Neuronal stem cell (in vitro differentiated cells): ENCODE measurements at regions not wholly inside any gene's neighbourhood (a gene's known extent, or its start where the extent isn't known, plus 50 kb on each side); places are given as distances from the start of the nearest gene placed in this dataset.

Experiments
- DNase-seq: peaks from one replicate; pipeline ENCODE4 v3.0.0-alpha.2; 2013; ENCODE audit warnings: low spot score
- H2AFZ ChIP-seq: one replicate; pipeline ENCODE4 v1.6.1; 2013; ENCODE audit warnings: mild to moderate bottlenecking, low read length, inconsistent platforms
- H2AK5ac ChIP-seq: 2 replicates; pipeline ENCODE4 v1.6.1; 2013; ENCODE audit warnings: low read depth, mild to moderate bottlenecking, inconsistent platforms, low read length, moderate library complexity, mixed read lengths
- H2BK120ac ChIP-seq: 2 replicates; pipeline ENCODE4 v1.6.1; 2013; ENCODE audit warnings: low read depth, mild to moderate bottlenecking, inconsistent platforms, low read length, moderate library complexity, mixed read lengths
- H2BK12ac ChIP-seq: one replicate; pipeline ENCODE4 v1.6.1; 2013; ENCODE audit warnings: low read length, inconsistent platforms
- H2BK15ac ChIP-seq: 2 replicates; pipeline ENCODE4 v1.6.1; 2013; ENCODE audit warnings: mild to moderate bottlenecking, low read length, inconsistent platforms, mixed read lengths
- H2BK5ac ChIP-seq: one replicate; pipeline ENCODE4 v1.6.1; 2013; ENCODE audit warnings: inconsistent platforms, mild to moderate bottlenecking, low read length, moderate library complexity
- H3K14ac ChIP-seq: one replicate; pipeline ENCODE4 v1.6.1; 2013; ENCODE audit warnings: low read length, inconsistent platforms
- H3K18ac ChIP-seq: 2 replicates; pipeline ENCODE4 v1.6.1; 2013; ENCODE audit warnings: low read length, inconsistent platforms
- H3K23ac ChIP-seq: 2 replicates; pipeline ENCODE4 v1.6.1; 2013; ENCODE audit warnings: low read depth, mild to moderate bottlenecking, mixed read lengths, low read length, inconsistent platforms; ENCODE audit not compliant: poor library complexity
- H3K27ac ChIP-seq: replicated peaks from 3 replicates; pipeline ENCODE4 v1.5.1; 2013; ENCODE audit warnings: low read length, inconsistent platforms
- H3K27me3 ChIP-seq, 3 experiments: 2 replicates each; pipeline ENCODE4 v1.6.1; 2013; ENCODE audit warnings: low read length in 3 of 3, mild to moderate bottlenecking in 2 of 3, inconsistent platforms in 1 of 3, low read depth in 1 of 3, mixed read lengths in 1 of 3, moderate library complexity in 1 of 3; ENCODE audit not compliant: control insufficient read depth in 3 of 3, insufficient read depth in 3 of 3
- H3K36me3 ChIP-seq, 2 donors: replicated peaks in 1 of 2; 2 replicates each; pipeline ENCODE4 v1.6.1; 2013; ENCODE audit warnings: low read length in 2 of 2; ENCODE audit not compliant: control insufficient read depth in 2 of 2, insufficient read depth in 2 of 2
- H3K4ac ChIP-seq: 2 replicates; pipeline ENCODE4 v1.6.1; 2013; ENCODE audit warnings: inconsistent platforms, mild to moderate bottlenecking, low read length, moderate library complexity
- H3K4me1 ChIP-seq, 2 donors: 1 replicate in 1 of 2; 2 replicates in 1 of 2; pipeline ENCODE4 v1.6.1; 2013; ENCODE audit warnings: low read length in 2 of 2, low read depth in 1 of 2; ENCODE audit not compliant: control insufficient read depth in 2 of 2, insufficient read depth in 1 of 2
- H3K4me2 ChIP-seq: one replicate; pipeline ENCODE4 v1.6.1; 2013; ENCODE audit warnings: mild to moderate bottlenecking, low read length, inconsistent platforms; ENCODE audit not compliant: insufficient read depth, poor library complexity, severe bottlenecking
- H3K4me3 ChIP-seq, 2 donors: 2 replicates each; pipeline ENCODE4 v1.5.1; 2013; ENCODE audit warnings: low read length in 2 of 2, mild to moderate bottlenecking in 2 of 2, inconsistent platforms in 1 of 2, moderate library complexity in 1 of 2
- H3K79me1 ChIP-seq: one replicate; pipeline ENCODE4 v1.6.1; 2013; ENCODE audit warnings: low read depth, mild to moderate bottlenecking, inconsistent platforms, low read length, moderate library complexity
- H3K9ac ChIP-seq: one replicate; pipeline ENCODE4 v1.6.1; 2013; ENCODE audit warnings: mild to moderate bottlenecking, low read depth, low read length, inconsistent platforms; ENCODE audit not compliant: poor library complexity
- H3K9me3 ChIP-seq, 2 donors: replicated peaks in 1 of 2; 2 replicates each; pipeline versions ENCODE3 to v1.6.1; 2013; ENCODE audit warnings: low read length in 2 of 2, mild to moderate bottlenecking in 2 of 2, inconsistent platforms in 1 of 2, low read depth in 1 of 2, mixed read lengths in 1 of 2, moderate library complexity in 1 of 2; ENCODE audit not compliant: control insufficient read depth in 2 of 2, insufficient read depth in 1 of 2
- H4K8ac ChIP-seq: one replicate; pipeline ENCODE4 v1.6.1; 2013; ENCODE audit warnings: low read depth, mild to moderate bottlenecking, inconsistent platforms, low read length, moderate library complexity
- H4K91ac ChIP-seq: one replicate; pipeline ENCODE4 v1.6.1; 2013; ENCODE audit warnings: low read length, low read depth, mild to moderate bottlenecking, inconsistent platforms; ENCODE audit not compliant: poor library complexity
- WGBS, 2 donors: extraction: QIAGEN DNeasy Blood & Tissue Kit; methylation state at CpG; one replicate each; pipeline ENCODE4 v1.1.7; 2013; ENCODE audit warnings: missing lambda C conversion rate in 2 of 2, mixed read lengths in 1 of 2; ENCODE audit not compliant: insufficient read length in 2 of 2, insufficient replicate concordance in 1 of 2; ENCODE audit errors: extremely low coverage in 2 of 2; 5-methylcytosine and 5-hydroxymethylcytosine counted together

GRCh38 chr4:32840461-32841189, 2120.5 kb downstream of the PCDH7 start:
- no peak overlapping the region for H3K9ac ChIP-seq
- H3K4me1 ChIP-seq: no peaks in the 10 kb centered on the region
- no peak overlapping the region for H2AK5ac ChIP-seq
- no peak overlapping the region for H4K91ac ChIP-seq
- H2BK12ac ChIP-seq: no peak overlapping the region
- WGBS, 2 donors: no CpG with 5 or more reads among the region's 4 CpGs
- no peaks in the 10 kb centered on the region for H3K9me3 ChIP-seq
- H3K4ac ChIP-seq: no peak overlapping the region
- no peak overlapping the region for H3K4me2 ChIP-seq
- H2BK15ac ChIP-seq: no peak overlapping the region
- H3K18ac ChIP-seq: no peak overlapping the region
- no peaks in the 10 kb centered on the region for H3K27me3 ChIP-seq
- no peaks in the 10 kb centered on the region for H3K79me1 ChIP-seq
- no peak overlapping the region for H3K27ac ChIP-seq
- H3K4me3 ChIP-seq: no peak overlapping the region
- H3K23ac ChIP-seq: no peak overlapping the region
- no peak overlapping the region for H2AFZ ChIP-seq
- no peak for DNase-seq
- no peak overlapping the region for H3K14ac ChIP-seq
- H4K8ac ChIP-seq: no peak overlapping the region
- no peak overlapping the region for H2BK120ac ChIP-seq
- no peaks in the 10 kb centered on the region for H3K36me3 ChIP-seq
- H2BK5ac ChIP-seq: no peak overlapping the region

- Histone ChIP-seq H3K36me3 (no peaks in the 10 kb centered on the region), H2AK5ac (no peak overlapping the region), H3K27ac (no peak overlapping the region), H2BK120ac (no peak overlapping the region), H3K4me3 (no peak overlapping the region), H3K4ac (no peak overlapping the region), H2AFZ (no peak overlapping the region), H3K14ac (no peak overlapping the region), H4K8ac (no peak overlapping the region), H3K4me1 (no peaks in the 10 kb centered on the region), H3K23ac (no peak overlapping the region), H4K91ac (no peak overlapping the region), H3K79me1 (no peaks in the 10 kb centered on the region), H2BK5ac (no peak overlapping the region), H3K4me2 (no peak overlapping the region), H2BK15ac (no peak overlapping the region), H3K27me3 (no peaks in the 10 kb centered on the region), H2BK12ac (no peak overlapping the region), H3K9ac (no peak overlapping the region), H3K9me3 (no peaks in the 10 kb centered on the region), H3K18ac (no peak overlapping the region)
- WGBS, 2 donors: no CpG with 5 or more reads among the region's 1 CpG
- DNase-seq: no peak
Observed at GRCh38 chr4:32841217-32841616, 2121.0 kb downstream of the PCDH7 start.

GRCh38 chr4:32847461-32847860, 2127.3 kb downstream of the PCDH7 start:
- H3K27ac ChIP-seq: no peak overlapping the region
- H2BK5ac ChIP-seq: no peak overlapping the region
- H3K4me3 ChIP-seq: no peak overlapping the region
- no CpG with 5 or more reads among the region's 3 CpGs for WGBS, 2 donors
- no peak overlapping the region for H4K8ac ChIP-seq
- no peak overlapping the region for H3K9ac ChIP-seq
- H4K91ac ChIP-seq: no peak overlapping the region
- H3K14ac ChIP-seq: no peak overlapping the region
- H2BK120ac ChIP-seq: no peak overlapping the region
- peak; percentile 9 for DNase-seq
- H3K27me3 ChIP-seq: no peaks in the 10 kb centered on the region
- H3K79me1 ChIP-seq: no peaks in the 10 kb centered on the region
- no peaks in the 10 kb centered on the region for H3K9me3 ChIP-seq
- no peak overlapping the region for H3K4ac ChIP-seq
- no peak overlapping the region for H2AK5ac ChIP-seq
- H2AFZ ChIP-seq: no peak overlapping the region
- no peaks in the 10 kb centered on the region for H3K36me3 ChIP-seq
- no peak overlapping the region for H2BK15ac ChIP-seq
- no peaks in the 10 kb centered on the region for H3K4me1 ChIP-seq
- H3K18ac ChIP-seq: no peak overlapping the region
- no peak overlapping the region for H3K23ac ChIP-seq
- H3K4me2 ChIP-seq: no peak overlapping the region
- H2BK12ac ChIP-seq: no peak overlapping the region

DNA sequence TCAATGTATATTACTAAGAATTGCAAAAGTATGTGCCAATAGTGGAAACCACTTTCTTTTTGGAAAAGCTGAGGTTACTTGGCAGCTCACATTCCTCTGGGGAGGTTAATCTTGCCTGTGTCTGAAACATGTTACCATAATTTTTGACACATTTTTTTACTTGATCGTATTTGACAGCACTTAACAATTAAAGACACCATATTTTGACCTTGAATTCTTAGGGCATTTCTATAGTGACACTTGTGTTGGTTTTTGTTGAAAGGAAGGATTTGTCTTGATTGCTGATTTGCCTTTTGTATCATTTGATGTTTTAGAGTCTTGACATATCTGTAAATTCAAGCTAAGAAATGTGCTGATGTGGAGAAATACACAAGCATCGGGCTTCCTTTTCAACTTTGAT, 2135.5 kb downstream of the PCDH7 start:
- Histone ChIP-seq H3K9me3 (no peaks in the 10 kb centered on the region), H2AFZ (no peak overlapping the region), H3K36me3 (no peaks in the 10 kb centered on the region), H3K4me2 (no peak overlapping the region), H3K14ac (no peak overlapping the region), H3K27me3 (no peaks in the 10 kb centered on the region), H4K91ac (no peak overlapping the region), H3K9ac (no peak overlapping the region), H3K4ac (no peak overlapping the region), H2AK5ac (no peak overlapping the region), H3K27ac (no peak overlapping the region), H2BK12ac (no peak overlapping the region), H3K79me1 (no peaks in the 10 kb centered on the region), H2BK120ac (no peak overlapping the region), H3K4me3 (no peak overlapping the region), H3K18ac (no peak overlapping the region), H4K8ac (no peak overlapping the region), H3K23ac (no peak overlapping the region), H3K4me1 (no peaks in the 10 kb centered on the region), H2BK5ac (no peak overlapping the region), H2BK15ac (no peak overlapping the region)
- no CpG with 5 or more reads among the region's 2 CpGs for WGBS, 2 donors
- DNase-seq: no peak
